Naive thymus-derived CD4-positive, alpha-beta T cell (primary cell): ENCODE measurements at regions not wholly inside any gene's neighbourhood (a gene's known extent, or its start where the extent isn't known, plus 50 kb on each side); places are given as distances from the start of the nearest gene placed in this dataset.
A peak's percentile ranks its signal among the peaks of the same experiment; 100 is the strongest.
"Not testable (repeated sequence)": the region's sequence is repeated elsewhere in the genome, so short reads cannot be mapped to it uniquely, and the experiment has no call there.

Source experiments
- ATAC-seq: fragments of 150-1000 bp; cut with Tn5 transposase; 2 replicates; pipeline ENCODE4 v1.10.0; 2021; ENCODE audit warnings: mild to moderate bottlenecking, moderate library complexity
- CTCF ChIA-PET: fragments of 350-600 bp; sonication (Branson Sonifier 250); formaldehyde crosslinking; loops from one replicate; lab custom pipeline; 2021; ENCODE audit warnings: antibody characterized with exemption; lab: Charles Lee
- POLR2A ChIA-PET: fragments of 350-600 bp; sonication (Branson Sonifier 250); formaldehyde crosslinking; loops from one replicate; lab custom pipeline; 2021; ENCODE audit warnings: antibody characterized with exemption, inconsistent platforms; lab: Charles Lee
- DNase-seq, 9 donors: peaks; one replicate each; pipeline versions ENCODE4 v3.0.0 to v3.0.0-alpha.2; 2020 to 2022; ENCODE audit warnings: mixed read lengths in 1 of 9
- H3K27ac ChIP-seq: one replicate; pipeline ENCODE4 v1.7.0; 2013; ENCODE audit warnings: mild to moderate bottlenecking, low read depth, low read length, moderate library complexity
- H3K27me3 ChIP-seq, 2 donors: one replicate each; pipeline ENCODE4 v1.7.0; 2013; ENCODE audit warnings: low read length in 2 of 2, mild to moderate bottlenecking in 2 of 2, moderate library complexity in 2 of 2; ENCODE audit not compliant: control insufficient read depth in 2 of 2, insufficient read depth in 2 of 2
- H3K36me3 ChIP-seq, 3 experiments: 1 replicate in 2 of 3; 2 replicates in 1 of 3; pipeline ENCODE4 v1.7.0; 2013; ENCODE audit warnings: low read length in 3 of 3, mild to moderate bottlenecking in 3 of 3, moderate library complexity in 1 of 3; ENCODE audit not compliant: insufficient read depth in 3 of 3, control insufficient read depth in 2 of 3
- H3K4me1 ChIP-seq, 2 donors: one replicate each; pipeline ENCODE4 v1.7.0; 2013; ENCODE audit warnings: low read length in 2 of 2, mild to moderate bottlenecking in 2 of 2, moderate library complexity in 1 of 2; ENCODE audit not compliant: control insufficient read depth in 2 of 2, insufficient read depth in 2 of 2
- H3K4me3 ChIP-seq: 2 replicates; pipeline ENCODE4 v1.7.0; 2013; ENCODE audit warnings: mild to moderate bottlenecking, low read length
- H3K9me3 ChIP-seq, 3 experiments: 1 replicate in 2 of 3; 2 replicates in 1 of 3; pipeline ENCODE4 v1.7.0; 2013; ENCODE audit warnings: low read length in 3 of 3; ENCODE audit not compliant: control insufficient read depth in 2 of 3
- H3K27ac Mint-ChIP-seq, 9 donors: one replicate each; pipeline ENCODE4 v1.8.0; 2020 to 2022; ENCODE audit warnings: mixed read lengths in 9 of 9, mild to moderate bottlenecking in 8 of 9, moderate library complexity in 5 of 9, inconsistent platforms in 2 of 9
- H3K27me3 Mint-ChIP-seq, 5 donors: one replicate each; pipeline ENCODE4 v1.8.0; 2021 to 2022; ENCODE audit warnings: mixed read lengths in 5 of 5, mild to moderate bottlenecking in 1 of 5
- H3K36me3 Mint-ChIP-seq, 5 donors: one replicate each; pipeline ENCODE4 v1.8.0; 2020 to 2022; ENCODE audit warnings: mixed read lengths in 5 of 5, mild to moderate bottlenecking in 3 of 5, inconsistent platforms in 1 of 5
- H3K4me1 Mint-ChIP-seq, 7 donors: one replicate each; pipeline ENCODE4 v1.8.0; 2020 to 2022; ENCODE audit warnings: mixed read lengths in 7 of 7, mild to moderate bottlenecking in 3 of 7, inconsistent platforms in 1 of 7
- H3K4me3 Mint-ChIP-seq, 10 donors: one replicate each; pipeline ENCODE4 v1.8.0; 2020 to 2022; ENCODE audit warnings: mild to moderate bottlenecking in 10 of 10, mixed read lengths in 10 of 10, moderate library complexity in 6 of 10, inconsistent platforms in 2 of 10
- H3K9me3 Mint-ChIP-seq, 11 donors: one replicate each; pipeline ENCODE4 v1.8.0; 2020 to 2022; ENCODE audit warnings: mixed read lengths in 11 of 11, mild to moderate bottlenecking in 4 of 11, inconsistent platforms in 1 of 11, moderate library complexity in 1 of 11
- intact Hi-C, 2 donors: fragments of 100-400 bp; cut with micrococcal nuclease; formaldehyde crosslinking; loops; one replicate each; pipeline ENCODE4 v1.15.1; 2023

DNA sequence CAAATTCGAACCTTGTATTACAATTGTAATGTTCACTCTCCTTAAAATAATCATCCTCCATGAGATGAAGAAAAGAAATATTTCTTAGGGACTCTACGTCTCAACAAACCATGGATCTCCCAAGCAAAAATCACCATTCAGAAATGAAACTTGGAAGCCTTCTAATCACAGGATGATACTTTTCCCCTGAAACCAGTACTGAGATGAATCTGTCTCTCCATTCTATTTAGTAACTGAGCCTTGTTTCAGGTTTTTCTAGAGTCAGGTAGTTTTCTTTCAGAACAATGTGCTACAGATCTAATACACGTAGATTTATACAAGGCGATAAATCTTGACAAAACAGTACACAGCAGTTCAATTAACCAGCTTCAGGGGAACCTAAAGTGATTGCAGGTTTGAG lies 660.1 kb upstream of the CBLB start:
- Mint-ChIP-seq H3K9me3 (peaks cover 0 to 37% (median 2%) of the 10 kb centered on the region in 11 donors), H3K4me3 (no peak overlapping the region), H3K27me3 (no peaks in the 10 kb centered on the region), H3K36me3 (peaks cover 0 to 30% (median 0%) of the 10 kb centered on the region in 5 donors), H3K27ac (no peak overlapping the region), H3K4me1 (peaks cover 0 to 13% (median 0%) of the 10 kb centered on the region in 7 donors)
- H3K9me3 ChIP-seq: no peaks in the 10 kb centered on the region
- intact Hi-C loops: no loop called here
- no peak for ATAC-seq
- H3K27me3 ChIP-seq: no peaks in the 10 kb centered on the region
- H3K27ac ChIP-seq: no peak overlapping the region
- DNase-seq: no peak
- peaks cover 0 to 2% of the 10 kb centered on the region in 2 donors for H3K4me1 ChIP-seq
- no peaks in the 10 kb centered on the region for H3K36me3 ChIP-seq
- H3K4me3 ChIP-seq: no peak overlapping the region
- CTCF ChIA-PET: interaction anchor here (1.1 kb wide), 1 partner anchor 79 kb away, joined by 3 read pairs; no protein-coding TSS in a partner anchor
- POLR2A ChIA-PET: no interaction called here

DNA sequence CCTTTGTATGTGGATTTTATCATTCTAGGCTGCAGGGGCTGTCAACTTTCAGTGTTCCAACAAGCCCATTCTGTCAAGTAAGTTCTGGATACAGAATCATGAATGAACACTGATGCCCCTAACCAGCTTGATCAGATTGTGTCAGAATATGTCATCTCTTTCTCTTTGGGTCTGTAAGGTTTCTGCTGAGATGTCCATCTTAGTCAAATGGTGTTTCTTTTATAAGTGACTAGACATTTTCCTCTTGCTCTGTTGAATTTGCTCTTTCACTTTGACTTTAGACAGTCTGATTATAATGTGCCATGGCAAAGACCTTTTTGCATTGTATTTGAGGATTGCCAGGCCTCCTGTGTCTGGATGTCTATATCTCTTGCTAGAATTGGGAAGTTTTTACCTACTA lies 660.9 kb upstream of the CBLB start:
- peaks cover 0 to 17% (median 0%) of the 10 kb centered on the region in 7 donors for H3K4me1 Mint-ChIP-seq
- H3K27ac Mint-ChIP-seq: no peak overlapping the region
- DNase-seq (no peak), ATAC-seq (no peak)
- peaks cover 0 to 29% (median 0%) of the 10 kb centered on the region in 5 donors for H3K36me3 Mint-ChIP-seq
- peaks cover 0 to 34% (median 2%) of the 10 kb centered on the region in 11 donors for H3K9me3 Mint-ChIP-seq
- Histone ChIP-seq H3K27me3 (no peaks in the 10 kb centered on the region), H3K9me3 (no peaks in the 10 kb centered on the region), H3K36me3 (no peaks in the 10 kb centered on the region), H3K4me3 (no peak overlapping the region), H3K4me1 (peaks cover 0 to 4% of the 10 kb centered on the region in 2 donors), H3K27ac (no peak overlapping the region)
- ChIA-PET CTCF (interaction anchor here (1.1 kb wide), 1 partner anchor 78 kb away, joined by 3 read pairs; no protein-coding TSS in a partner anchor), POLR2A (no interaction called here)
- intact Hi-C loops: no loop called here
- H3K27me3 Mint-ChIP-seq: no peaks in the 10 kb centered on the region
- no peak overlapping the region for H3K4me3 Mint-ChIP-seq

DNA sequence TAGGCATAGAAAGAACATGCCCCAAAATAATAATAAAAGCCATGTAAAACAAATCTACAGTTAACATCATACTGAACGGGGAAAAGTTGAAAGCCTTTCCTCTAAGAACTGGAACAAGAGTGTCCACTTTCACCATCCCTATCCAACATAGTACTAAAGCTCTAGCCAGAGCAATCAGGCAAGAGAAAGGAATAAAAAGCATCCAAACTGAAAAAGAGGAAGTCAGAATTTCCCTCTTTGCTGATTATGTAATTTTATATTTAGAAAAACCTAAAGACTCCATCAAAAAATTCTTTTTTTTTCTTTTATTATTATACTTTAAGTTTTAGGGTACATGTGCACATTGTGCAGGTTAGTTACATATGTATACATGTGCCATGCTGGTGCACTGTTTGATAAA lies 661.6 kb upstream of the CBLB start:
- Mint-ChIP-seq H3K9me3 (peaks cover 0 to 40% (median 5%) of the 10 kb centered on the region in 11 donors), H3K36me3 (peaks cover 0 to 35% (median 0%) of the 10 kb centered on the region in 5 donors), H3K27me3 (no peaks in the 10 kb centered on the region), H3K27ac (no peak overlapping the region), H3K4me1 (peaks cover 0 to 18% (median 0%) of the 10 kb centered on the region in 7 donors), H3K4me3 (no peak overlapping the region)
- Histone ChIP-seq H3K27ac (no peak overlapping the region), H3K9me3 (no peaks in the 10 kb centered on the region), H3K36me3 (no peaks in the 10 kb centered on the region), H3K4me3 (no peak overlapping the region), H3K27me3 (no peaks in the 10 kb centered on the region), H3K4me1 (peaks cover 0 to 4% of the 10 kb centered on the region in 2 donors)
- CTCF ChIA-PET: no interaction called here
- DNase-seq (no peak), ATAC-seq (no peak)
- intact Hi-C loops: no loop called here
- POLR2A ChIA-PET: no interaction called here

DNA sequence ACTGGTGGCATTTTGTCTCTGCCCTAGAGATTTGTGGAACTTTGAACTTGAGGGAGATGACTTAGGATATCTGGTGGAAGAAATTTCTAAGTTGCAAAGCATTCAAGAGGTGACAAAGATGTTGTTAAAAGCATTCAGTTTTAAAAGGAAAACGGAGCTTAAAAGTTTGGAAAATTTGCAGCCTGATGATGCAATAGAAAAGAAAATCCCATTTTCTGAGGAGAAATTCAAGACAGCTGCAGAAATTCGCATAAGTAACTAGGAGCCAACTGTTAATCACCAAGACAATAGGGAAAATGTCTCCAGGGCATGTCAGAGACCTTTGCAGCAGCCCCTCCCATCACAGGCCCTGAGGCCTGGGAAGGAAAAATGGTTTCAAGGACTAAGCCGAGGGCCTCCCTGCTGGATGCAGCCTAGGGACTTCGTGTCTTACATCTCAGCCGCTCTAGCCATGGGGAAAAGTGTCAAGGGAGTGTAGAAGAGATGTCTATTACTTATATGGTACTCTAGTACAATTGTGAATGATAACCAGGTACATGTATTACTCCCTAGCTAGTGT lies 663.0 kb upstream of the CBLB start:
- H3K4me3 ChIP-seq, H3K27me3 ChIP-seq, H3K27me3 Mint-ChIP-seq, ATAC-seq, H3K36me3 ChIP-seq, H3K27ac Mint-ChIP-seq, H3K4me1 ChIP-seq, H3K27ac ChIP-seq, H3K9me3 ChIP-seq, DNase-seq, POLR2A ChIA-PET, CTCF ChIA-PET, intact Hi-C loops, H3K4me3 Mint-ChIP-seq: not testable (repeated sequence)
- Mint-ChIP-seq H3K4me1 (peaks cover 0 to 15% (median 0%) of the 10 kb centered on the region in 7 donors), H3K9me3 (peaks cover 0 to 41% (median 9%) of the 10 kb centered on the region in 11 donors), H3K36me3 (peaks cover 0 to 42% (median 0%) of the 10 kb centered on the region in 5 donors)

DNA sequence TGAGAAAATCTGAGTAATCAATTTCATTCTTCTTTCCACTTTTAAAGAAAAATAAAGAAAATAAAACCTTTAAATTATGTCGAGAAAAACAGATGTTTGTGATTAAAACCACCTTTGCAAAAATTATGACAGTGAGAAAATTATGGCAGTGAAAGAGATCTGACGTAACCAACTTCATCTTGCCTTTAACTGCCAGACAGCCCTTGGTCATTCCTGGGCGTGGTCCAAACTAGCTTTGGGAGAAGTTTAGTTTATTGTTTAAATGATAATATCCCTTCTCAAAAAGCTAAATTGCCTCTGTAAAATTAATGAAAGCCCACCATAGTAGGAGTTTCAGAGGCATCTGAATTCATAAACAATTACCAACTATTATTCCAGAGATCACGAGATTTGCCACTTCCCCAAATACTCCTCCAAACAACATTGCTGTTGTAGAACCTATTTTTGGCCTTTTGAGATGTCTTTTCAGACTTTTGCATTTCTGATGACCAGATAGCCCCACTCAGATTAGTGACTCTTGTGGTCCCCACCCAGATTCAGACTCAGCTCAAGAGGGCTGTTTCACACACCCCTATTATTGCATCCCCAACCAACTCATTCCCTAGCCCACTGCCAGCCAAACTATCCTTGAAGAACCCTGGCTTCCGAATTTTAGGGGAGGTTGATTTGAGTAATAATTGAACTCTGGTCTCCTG lies 664.4 kb upstream of the CBLB start:
- intact Hi-C loops: no loop called here
- Histone ChIP-seq H3K9me3 (no peaks in the 10 kb centered on the region), H3K27me3 (no peaks in the 10 kb centered on the region), H3K4me1 (peaks cover 0 to 4% of the 10 kb centered on the region in 2 donors), H3K4me3 (no peak overlapping the region), H3K36me3 (no peaks in the 10 kb centered on the region), H3K27ac (no peak overlapping the region)
- no peak for ATAC-seq
- Mint-ChIP-seq H3K4me3 (no peak overlapping the region), H3K36me3 (peaks cover 0 to 39% (median 0%) of the 10 kb centered on the region in 5 donors), H3K9me3 (peaks cover 1 to 38% (median 12%) of the 10 kb centered on the region in 11 donors), H3K4me1 (peaks cover 0 to 14% (median 0%) of the 10 kb centered on the region in 7 donors), H3K27me3 (peaks cover 0 to 6% (median 0%) of the 10 kb centered on the region in 5 donors), H3K27ac (no peak overlapping the region)
- ChIA-PET POLR2A (no interaction called here), CTCF (no interaction called here)
- DNase-seq: no peak

DNA sequence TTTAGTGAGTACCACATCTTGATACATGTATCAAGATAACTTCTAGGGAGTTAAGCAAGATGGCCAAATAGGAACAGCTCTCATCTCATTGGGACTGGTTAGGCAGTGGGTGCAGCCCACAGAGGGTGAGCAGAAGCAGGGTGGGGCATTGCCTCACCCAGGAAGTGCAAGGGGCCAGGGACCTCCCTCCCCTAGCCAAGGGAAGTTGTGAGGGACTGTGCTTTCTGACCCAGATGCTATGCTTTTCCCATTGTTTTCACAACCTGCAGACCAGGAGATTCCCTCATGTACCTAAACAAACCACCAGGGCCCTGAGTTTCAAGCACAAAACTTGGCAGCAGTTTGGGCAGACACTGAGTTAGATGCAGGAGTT lies 665.0 kb upstream of the CBLB start:
- POLR2A ChIA-PET: no interaction called here
- Histone ChIP-seq H3K36me3 (no peaks in the 10 kb centered on the region), H3K9me3 (no peaks in the 10 kb centered on the region), H3K4me1 (peaks cover 0 to 4% of the 10 kb centered on the region in 2 donors), H3K4me3 (no peak overlapping the region), H3K27me3 (no peaks in the 10 kb centered on the region), H3K27ac (no peak overlapping the region)
- peak overlapping the region in 1 of 9 donors; percentile 21 for H3K27ac Mint-ChIP-seq
- ATAC-seq (peak; percentile 8), DNase-seq (no peak)
- H3K36me3 Mint-ChIP-seq: peaks cover 0 to 38% (median 0%) of the 10 kb centered on the region in 5 donors
- H3K4me1 Mint-ChIP-seq: peaks cover 0 to 14% (median 0%) of the 10 kb centered on the region in 7 donors
- peaks cover 1 to 42% (median 12%) of the 10 kb centered on the region in 11 donors for H3K9me3 Mint-ChIP-seq
- H3K4me3 Mint-ChIP-seq: no peak overlapping the region
- CTCF ChIA-PET: no interaction called here
- intact Hi-C loops: no loop called here
- H3K27me3 Mint-ChIP-seq: peaks cover 0 to 6% (median 0%) of the 10 kb centered on the region in 5 donors
